Lower leg skin (tissue), 4 donors: ENCODE measurements at regions not wholly inside any gene's neighbourhood (a gene's known extent, or its start where the extent isn't known, plus 50 kb on each side); places are given as distances from the start of the nearest gene placed in this dataset.

Experiments
- DNase-seq, 2 donors: peaks; one replicate each; pipeline ENCODE4 v3.0.0-alpha.2; 2019; ENCODE audit warnings: low spot score in 2 of 2
- H3K4me3 ChIP-seq: fragments of 200-600 bp; sonication (generic); 2 replicates; pipeline ENCODE4 v1.5.1; 2017; ENCODE audit warnings: mild to moderate bottlenecking, low read depth; ENCODE audit not compliant: poor library complexity, severe bottlenecking
- POLR2A ChIP-seq, 2 donors: fragments of 450-650 bp; IDR thresholded peaks; one replicate each; pipeline ENCODE4 v1.6.1; 2016 to 2017; ENCODE audit warnings: antibody characterized with exemption in 2 of 2, mild to moderate bottlenecking in 1 of 2, moderate library complexity in 1 of 2
- WGBS, 2 donors: methylation state at CpG; one replicate each; pipeline ENCODE4 v1.1.5; 2018; 5-methylcytosine and 5-hydroxymethylcytosine counted together
- intact Hi-C: fragments of 100-400 bp; cut with DNase I; formaldehyde crosslinking; loops from one replicate; pipeline ENCODE4 v1.15.0; 2023; ENCODE audit warnings: low total_unique reads
- TF ChIP-seq, protein P1 (sequence below), 3 donors: fragments of 450-650 bp; IDR thresholded peaks; one replicate each; pipeline ENCODE4 v1.5.1; 2016; ENCODE audit warnings: antibody characterized with exemption in 3 of 3, mild to moderate bottlenecking in 3 of 3, moderate library complexity in 2 of 3

DNA sequence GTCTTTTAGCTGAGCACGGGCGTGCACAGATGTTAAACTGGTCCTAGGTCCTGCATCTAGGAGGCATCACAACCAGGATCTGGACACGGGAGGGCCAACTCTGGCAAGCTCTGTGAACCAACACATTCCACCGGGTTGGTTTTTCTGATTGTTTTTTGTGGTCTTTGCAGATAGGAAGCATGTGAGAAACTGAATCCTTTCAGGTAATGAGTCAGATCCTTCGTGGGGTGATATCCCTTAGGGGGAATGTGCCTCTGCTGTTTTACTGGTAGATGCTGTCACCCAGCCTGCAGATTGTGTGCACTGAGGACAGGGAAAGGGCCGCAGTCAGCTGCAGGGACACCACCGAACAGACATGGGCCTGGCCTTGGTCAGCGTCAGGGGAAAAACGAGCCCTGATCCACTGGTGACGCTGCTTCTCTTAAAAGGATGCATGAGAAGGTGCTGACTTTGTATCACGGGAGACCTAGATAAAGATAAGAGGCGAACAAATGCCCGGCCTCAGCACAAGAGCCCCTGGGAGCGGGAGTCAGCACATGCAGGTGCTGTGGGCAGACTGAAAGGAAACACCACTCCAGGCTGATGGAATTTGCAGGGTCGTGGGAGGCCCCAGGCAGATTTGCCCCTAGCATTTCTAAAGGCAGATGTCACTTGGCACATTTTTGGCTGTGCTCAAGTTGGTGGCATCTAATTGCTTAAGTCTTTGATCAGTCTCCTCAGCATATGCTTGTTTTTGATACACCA, 51.1 kb downstream of the DOP1B start:
- no peak overlapping the region for H3K4me3 ChIP-seq
- DNase-seq, result no peak
- TF ChIP-seq, protein P1, sequence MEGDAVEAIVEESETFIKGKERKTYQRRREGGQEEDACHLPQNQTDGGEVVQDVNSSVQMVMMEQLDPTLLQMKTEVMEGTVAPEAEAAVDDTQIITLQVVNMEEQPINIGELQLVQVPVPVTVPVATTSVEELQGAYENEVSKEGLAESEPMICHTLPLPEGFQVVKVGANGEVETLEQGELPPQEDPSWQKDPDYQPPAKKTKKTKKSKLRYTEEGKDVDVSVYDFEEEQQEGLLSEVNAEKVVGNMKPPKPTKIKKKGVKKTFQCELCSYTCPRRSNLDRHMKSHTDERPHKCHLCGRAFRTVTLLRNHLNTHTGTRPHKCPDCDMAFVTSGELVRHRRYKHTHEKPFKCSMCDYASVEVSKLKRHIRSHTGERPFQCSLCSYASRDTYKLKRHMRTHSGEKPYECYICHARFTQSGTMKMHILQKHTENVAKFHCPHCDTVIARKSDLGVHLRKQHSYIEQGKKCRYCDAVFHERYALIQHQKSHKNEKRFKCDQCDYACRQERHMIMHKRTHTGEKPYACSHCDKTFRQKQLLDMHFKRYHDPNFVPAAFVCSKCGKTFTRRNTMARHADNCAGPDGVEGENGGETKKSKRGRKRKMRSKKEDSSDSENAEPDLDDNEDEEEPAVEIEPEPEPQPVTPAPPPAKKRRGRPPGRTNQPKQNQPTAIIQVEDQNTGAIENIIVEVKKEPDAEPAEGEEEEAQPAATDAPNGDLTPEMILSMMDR (IDR thresholded peaks at IDR 0.05), result no peak
- no peak for TF ChIP-seq POLR2A (IDR thresholded peaks at IDR 0.05)
- intact Hi-C loops, result loop anchor here (5.0 to 10.0 kb wide), 2 partner anchors 55 to 67 kb away; no protein-coding TSS in a partner anchor
- WGBS, 2 donors, result 87 to 91% methylated on average over 15 of the region's 15 CpGs

DNA sequence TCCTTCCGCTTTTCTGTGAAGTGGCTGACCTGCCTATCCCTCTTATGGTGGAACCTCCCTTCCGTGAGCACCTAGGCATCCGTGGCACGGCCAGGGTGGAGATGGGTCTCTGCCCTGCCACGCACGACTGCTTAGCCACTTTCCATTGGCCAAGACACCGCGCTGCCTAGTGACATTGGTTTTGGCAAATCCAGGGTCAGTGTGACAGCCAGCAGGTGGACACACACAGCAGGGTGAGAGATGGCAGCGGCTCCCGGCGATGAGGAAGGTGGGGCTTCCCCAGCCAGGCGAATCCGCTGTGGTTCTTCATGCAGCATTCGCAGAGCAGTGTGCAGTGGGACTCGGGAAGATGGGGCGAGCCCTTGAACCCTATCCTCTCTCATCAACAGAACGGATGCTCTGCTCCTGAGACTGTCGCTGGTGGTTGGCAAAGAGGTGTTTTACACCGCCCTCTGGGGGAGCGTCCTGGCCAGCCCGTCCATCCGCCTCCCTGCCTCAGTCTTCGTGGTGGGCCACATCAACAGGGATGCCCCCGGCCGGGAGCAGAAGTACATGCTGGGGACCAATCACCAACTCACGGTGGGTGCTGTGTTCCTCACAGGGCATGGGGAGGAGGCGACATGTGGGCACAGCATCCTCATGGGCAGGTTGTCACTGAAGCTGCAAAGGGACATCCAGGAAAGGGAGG, 51.8 kb downstream of the DOP1B start:
- WGBS, 2 donors, result 90 to 94% methylated on average over 14 to 27 of the region's 27 CpGs
- intact Hi-C loops, result loop anchor here (5.0 to 10.0 kb wide), 2 partner anchors 56 to 66 kb away; no protein-coding TSS in a partner anchor
- no peak for DNase-seq
- H3K4me3 ChIP-seq, result no peak overlapping the region
- TF ChIP-seq, protein P1 (IDR thresholded peaks at IDR 0.05), result no peak
- no peak for TF ChIP-seq POLR2A (IDR thresholded peaks at IDR 0.05)

DNA sequence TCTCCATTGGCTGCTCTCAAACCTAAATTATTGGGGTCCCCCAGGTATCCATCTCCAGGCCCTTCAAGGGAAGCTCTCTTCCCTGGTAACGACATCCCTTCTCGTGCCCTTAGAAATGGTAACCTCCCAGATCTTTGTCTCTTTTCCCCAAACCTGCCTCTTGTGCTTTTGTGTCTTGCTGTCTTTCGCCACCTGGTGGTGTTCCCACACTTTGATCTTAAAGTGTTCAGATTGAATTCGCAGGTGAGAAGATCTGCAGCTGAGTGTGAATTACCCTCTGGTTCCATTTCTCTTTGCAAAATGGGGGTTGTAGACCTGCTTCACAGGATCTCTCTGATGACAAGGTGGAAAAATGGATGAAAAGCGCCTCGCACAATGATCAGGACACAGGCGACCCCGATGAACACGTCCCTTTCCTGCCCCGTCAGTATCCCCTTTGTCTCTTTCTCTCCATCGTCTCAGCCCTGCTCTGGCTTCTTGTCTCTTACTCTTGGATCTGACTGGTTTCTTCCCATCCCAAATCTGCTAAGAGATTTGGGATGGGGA, 53.1 kb downstream of the DOP1B start:
- DNase-seq, result peak in 1 of 2 donors; percentile 43
- intact Hi-C loops, result loop anchor here (5.0 to 10.0 kb wide), 2 partner anchors 57 to 65 kb away; no protein-coding TSS in a partner anchor

DNA sequence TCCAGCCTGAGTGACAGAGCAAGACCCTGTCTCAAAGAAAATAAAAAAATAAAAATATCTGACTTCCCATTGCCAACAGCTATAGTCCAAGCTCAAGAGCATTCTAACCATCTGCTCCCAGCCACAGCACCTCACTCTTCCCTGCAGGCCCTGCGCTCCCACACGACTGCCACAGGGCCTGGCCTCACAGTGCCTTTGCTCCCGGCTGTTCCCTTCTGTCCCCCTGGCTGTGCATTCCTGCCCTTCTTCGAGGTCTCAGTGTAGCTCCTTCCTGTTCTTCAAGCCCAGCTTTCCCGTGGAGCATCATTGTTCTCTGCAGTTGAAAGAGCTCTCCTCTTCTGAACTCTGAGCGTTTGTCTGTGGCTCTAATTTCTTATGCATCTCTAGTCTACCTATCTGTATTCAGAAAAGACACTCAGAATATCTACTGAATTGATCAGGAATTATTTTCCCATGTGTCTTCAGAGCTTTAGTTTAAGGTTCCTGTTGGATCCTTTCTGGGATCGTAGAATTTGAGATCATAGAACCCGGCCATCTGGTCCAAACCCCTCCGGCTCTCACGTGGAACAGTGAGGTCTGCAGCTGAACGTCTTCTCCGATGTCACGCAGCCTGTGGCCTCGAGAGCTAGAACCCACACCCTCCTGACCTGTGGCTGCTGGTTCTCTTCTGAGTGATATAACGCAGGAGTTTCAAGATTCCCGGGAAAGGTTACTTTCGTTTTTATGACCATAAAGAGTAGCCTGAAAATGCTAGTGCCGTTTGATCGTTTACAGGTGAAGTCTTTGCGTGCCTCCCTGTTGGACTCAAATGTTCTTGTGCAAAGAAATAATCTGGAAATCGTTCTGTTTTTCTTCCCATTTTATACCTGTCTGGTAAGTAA, 54.4 kb downstream of the DOP1B start:
- DNase-seq, result no peak
- intact Hi-C loops, result no loop called here
- TF ChIP-seq POLR2A (IDR thresholded peaks at IDR 0.05), result no peak
- TF ChIP-seq, protein P1 (IDR thresholded peaks at IDR 0.05), result no peak
- 87 to 88% methylated on average over 21 of the region's 21 CpGs for WGBS, 2 donors
- no peak overlapping the region for H3K4me3 ChIP-seq

More for the DNA sequence above, 53.1 kb downstream of the DOP1B start:
- no peak overlapping the region for H3K4me3 ChIP-seq
- WGBS, 2 donors, result 62 to 68% methylated on average over 11 of the region's 11 CpGs
- TF ChIP-seq POLR2A (IDR thresholded peaks at IDR 0.05), result no peak
- TF ChIP-seq, protein P1 (IDR thresholded peaks at IDR 0.05), result no peak
